WERI-Rb-1 (cell line): ENCODE measurements at regions not wholly inside any gene's neighbourhood (a gene's known extent, or its start where the extent isn't known, plus 50 kb on each side); places are given as distances from the start of the nearest gene placed in this dataset.

Source experiments
- DNase-seq: peaks from one replicate; pipeline ENCODE4 v3.0.0-alpha.2; 2020
- H3K27ac ChIP-seq: fragments of 250-450 bp; sonication (Bioruptor Pico); 2 replicates; pipeline ENCODE4 v1.5.1; 2020; ENCODE audit warnings: mild to moderate bottlenecking, moderate library complexity
- H3K27me3 ChIP-seq: fragments of 250-450 bp; sonication (Bioruptor Pico); 2 replicates; pipeline ENCODE4 v1.5.1; 2021; ENCODE audit warnings: mild to moderate bottlenecking, low read depth, moderate library complexity; ENCODE audit not compliant: insufficient read depth, severe bottlenecking
- H3K36me3 ChIP-seq: fragments of 250-450 bp; sonication (Bioruptor Pico); 2 replicates; pipeline ENCODE4 v1.5.1; 2020; ENCODE audit warnings: mild to moderate bottlenecking, moderate library complexity
- H3K4me3 ChIP-seq: 2 replicates; pipeline ENCODE4 v1.5.1; 2011; ENCODE audit warnings: low read depth, mild to moderate bottlenecking, control low read depth, low read length
- H3K9me3 ChIP-seq: fragments of 250-450 bp; sonication (Bioruptor Pico); 2 replicates; pipeline ENCODE4 v1.5.1; 2021; ENCODE audit warnings: mild to moderate bottlenecking, moderate library complexity; ENCODE audit not compliant: severe bottlenecking
- TF ChIP-seq, protein P1 (sequence below): IDR thresholded peaks from 2 replicates; pipeline ENCODE4 v1.5.1; 2011; ENCODE audit warnings: low read depth, mild to moderate bottlenecking, control low read depth, inconsistent platforms, low read length

DNA sequence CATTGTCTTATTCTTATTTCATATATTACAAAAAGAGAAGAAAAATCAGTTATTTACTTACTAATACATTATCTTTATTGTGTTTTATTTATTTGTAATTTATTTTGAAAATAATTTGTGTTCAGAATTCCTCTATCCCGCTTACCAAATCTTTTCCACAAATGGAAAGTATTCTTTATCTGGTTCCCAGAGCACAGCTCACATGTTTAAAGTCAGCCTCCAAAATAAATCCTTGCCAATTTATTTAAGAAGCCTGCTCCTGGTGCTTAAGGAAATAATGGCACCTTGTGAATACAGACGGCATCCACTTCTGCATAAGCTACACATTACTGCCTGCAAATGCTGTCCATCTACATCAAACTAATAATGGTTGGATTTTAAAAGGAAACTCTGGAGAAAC, 435.4 kb downstream of the MTRR start:
- H3K36me3 ChIP-seq = no peaks in the 10 kb centered on the region
- peaks cover 18% of the 10 kb centered on the region for H3K27me3 ChIP-seq
- H3K27ac ChIP-seq = no peak overlapping the region
- DNase-seq = no peak
- TF ChIP-seq, protein P1, sequence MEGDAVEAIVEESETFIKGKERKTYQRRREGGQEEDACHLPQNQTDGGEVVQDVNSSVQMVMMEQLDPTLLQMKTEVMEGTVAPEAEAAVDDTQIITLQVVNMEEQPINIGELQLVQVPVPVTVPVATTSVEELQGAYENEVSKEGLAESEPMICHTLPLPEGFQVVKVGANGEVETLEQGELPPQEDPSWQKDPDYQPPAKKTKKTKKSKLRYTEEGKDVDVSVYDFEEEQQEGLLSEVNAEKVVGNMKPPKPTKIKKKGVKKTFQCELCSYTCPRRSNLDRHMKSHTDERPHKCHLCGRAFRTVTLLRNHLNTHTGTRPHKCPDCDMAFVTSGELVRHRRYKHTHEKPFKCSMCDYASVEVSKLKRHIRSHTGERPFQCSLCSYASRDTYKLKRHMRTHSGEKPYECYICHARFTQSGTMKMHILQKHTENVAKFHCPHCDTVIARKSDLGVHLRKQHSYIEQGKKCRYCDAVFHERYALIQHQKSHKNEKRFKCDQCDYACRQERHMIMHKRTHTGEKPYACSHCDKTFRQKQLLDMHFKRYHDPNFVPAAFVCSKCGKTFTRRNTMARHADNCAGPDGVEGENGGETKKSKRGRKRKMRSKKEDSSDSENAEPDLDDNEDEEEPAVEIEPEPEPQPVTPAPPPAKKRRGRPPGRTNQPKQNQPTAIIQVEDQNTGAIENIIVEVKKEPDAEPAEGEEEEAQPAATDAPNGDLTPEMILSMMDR = no peak
- no peak overlapping the region for H3K4me3 ChIP-seq
- H3K9me3 ChIP-seq = no peaks in the 10 kb centered on the region

GRCh38 chr5:8306288-8306896, 437.4 kb downstream of the MTRR start:
- Histone ChIP-seq H3K27ac (no peak overlapping the region), H3K27me3 (peaks cover 29% of the 10 kb centered on the region), H3K36me3 (no peaks in the 10 kb centered on the region), H3K4me3 (no peak overlapping the region), H3K9me3 (no peaks in the 10 kb centered on the region)
- DNase-seq = peak; percentile 39
- TF ChIP-seq, protein P1 = no peak

GRCh38 chr5:8314965-8315364, 446.0 kb downstream of the MTRR start:
- TF ChIP-seq, protein P1 = no peak
- Histone ChIP-seq H3K36me3 (no peaks in the 10 kb centered on the region), H3K4me3 (no peak overlapping the region), H3K27me3 (peaks cover 11% of the 10 kb centered on the region), H3K9me3 (no peaks in the 10 kb centered on the region), H3K27ac (no peak overlapping the region)
- DNase-seq = no peak

DNA sequence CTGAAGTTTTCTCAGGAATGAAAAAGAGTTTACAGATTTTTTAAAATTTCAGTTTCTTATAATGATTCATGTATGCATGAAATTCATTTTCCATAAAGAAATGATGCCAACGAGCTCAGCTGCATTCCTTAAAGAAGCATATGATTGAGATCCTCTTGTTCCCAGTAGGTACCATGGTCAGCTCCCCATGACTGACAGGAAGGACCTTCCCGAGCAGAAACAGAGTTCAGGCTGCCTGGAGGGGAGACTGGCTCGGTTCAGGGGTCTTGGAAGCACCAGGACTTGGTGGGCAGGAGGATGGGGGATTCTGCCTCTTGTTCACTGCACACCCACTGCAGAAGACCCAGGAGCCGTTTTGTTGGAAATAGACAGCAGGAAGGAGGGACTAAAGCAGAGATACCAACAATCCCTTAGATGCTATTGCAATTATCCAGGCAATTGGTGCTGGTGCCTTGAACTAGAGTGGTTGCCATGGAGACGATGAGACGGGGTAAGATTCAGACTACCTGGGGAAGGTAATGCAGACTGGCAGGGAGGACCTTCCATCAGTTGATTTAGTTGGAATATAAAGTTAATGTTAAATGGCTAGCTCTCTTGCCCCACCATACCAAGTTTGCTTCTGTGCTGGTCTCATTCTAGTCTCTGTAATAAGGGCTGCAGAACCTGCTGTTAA, 447.8 kb downstream of the MTRR start:
- TF ChIP-seq, protein P1 = no peak
- Histone ChIP-seq H3K4me3 (no peak overlapping the region), H3K9me3 (no peaks in the 10 kb centered on the region), H3K27me3 (peaks cover 11% of the 10 kb centered on the region), H3K36me3 (no peaks in the 10 kb centered on the region), H3K27ac (no peak overlapping the region)
- DNase-seq = no peak

DNA sequence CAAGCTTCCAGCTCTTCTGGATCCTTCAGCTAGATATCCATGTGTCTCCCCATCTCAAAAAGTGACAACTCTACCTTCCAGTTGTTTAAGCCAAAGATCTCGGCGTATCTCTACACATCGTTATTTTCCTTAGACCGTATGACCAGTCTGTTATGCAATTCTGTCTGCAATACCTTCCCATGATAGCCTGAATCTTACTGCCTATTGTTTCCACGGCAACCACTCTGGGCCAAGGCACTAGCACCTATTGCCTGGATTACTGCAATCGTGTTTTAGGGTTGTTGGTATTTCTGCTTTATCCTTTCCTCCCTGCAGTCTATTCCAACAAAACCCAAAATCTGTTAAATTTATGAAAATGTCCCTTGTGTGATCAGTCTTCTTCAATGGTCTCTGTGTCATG, 448.4 kb downstream of the MTRR start:
- Histone ChIP-seq H3K27ac (no peak overlapping the region), H3K27me3 (peaks cover 14% of the 10 kb centered on the region), H3K9me3 (no peaks in the 10 kb centered on the region), H3K36me3 (no peaks in the 10 kb centered on the region), H3K4me3 (no peak overlapping the region)
- TF ChIP-seq, protein P1 = no peak
- DNase-seq = no peak

DNA sequence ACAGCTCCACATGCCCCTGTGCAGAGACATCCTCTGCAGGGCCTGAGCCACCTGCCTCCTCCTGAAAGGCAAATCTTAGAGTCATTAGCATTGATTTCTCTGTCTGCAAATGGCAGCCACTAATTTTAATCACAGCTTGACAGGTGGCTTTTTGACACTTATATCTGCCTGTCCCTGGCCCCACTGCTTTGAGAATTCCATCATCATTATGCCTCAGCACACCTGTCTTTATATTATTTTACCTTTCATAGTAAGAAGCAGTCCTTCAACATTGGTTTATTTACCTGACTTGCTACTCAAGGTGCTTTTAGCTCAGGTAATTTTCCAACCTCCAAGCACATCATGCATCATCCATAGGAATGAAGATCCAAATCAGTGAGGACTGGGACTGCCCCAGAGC, 451.3 kb downstream of the MTRR start:
- Histone ChIP-seq H3K27me3 (peaks cover 31% of the 10 kb centered on the region), H3K36me3 (no peaks in the 10 kb centered on the region), H3K27ac (no peak overlapping the region), H3K9me3 (no peaks in the 10 kb centered on the region), H3K4me3 (no peak overlapping the region)
- TF ChIP-seq, protein P1 = no peak
- no peak for DNase-seq
